ENCODE measurements at regions not wholly inside any gene's neighbourhood (a gene's known extent, or its start where the extent isn't known, plus 50 kb on each side); places are given as distances from the start of the nearest gene placed in this dataset.

DNA sequence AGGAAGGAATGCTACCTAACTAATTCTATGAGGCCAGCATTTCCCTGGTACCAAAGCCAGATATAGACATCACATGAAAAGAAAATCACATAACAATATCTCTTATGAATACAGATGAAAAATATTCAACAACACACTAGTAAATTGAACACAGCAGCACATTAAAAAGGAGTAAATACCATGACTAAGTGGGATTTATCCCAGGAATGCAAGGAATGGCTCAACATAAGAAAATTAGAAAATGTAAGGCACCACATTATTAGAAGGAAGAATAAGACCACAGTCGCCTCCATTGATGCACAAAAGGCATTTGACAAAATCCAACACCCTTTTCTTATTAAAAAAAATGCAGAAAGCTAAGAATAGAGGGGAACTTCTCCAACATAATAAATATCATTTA is 133.9 kb downstream of the TTC32 start:
- ChIA-PET CTCF (no interaction called here), POLR2A (ENCODE audit: low non-redundant PET) (no interaction called here)
- H3K9me3 ChIP-seq (ENCODE audit: low read depth, low read length, poor library complexity, severe bottlenecking): no peaks in the 10 kb centered on the region
- no peaks in the 10 kb centered on the region for H3K36me3 ChIP-seq (ENCODE audit: insufficient read depth, low read length, poor library complexity, severe bottlenecking)
- no TSS peak for BruUV-seq (replicated peaks)
- H3K27ac ChIP-seq (ENCODE audit: low read depth, low read length, poor library complexity, severe bottlenecking): no peak overlapping the region
- intact Hi-C loops (cut with micrococcal nuclease; ENCODE audit: unreplicated experiment): loop anchor here (5.0 kb wide), 1 partner anchor 94 kb away; no protein-coding TSS in a partner anchor
- no peak for TF ChIP-seq EZH2 (IDR thresholded peaks at IDR 0.05; ENCODE audit: borderline replicate concordance, low read depth, low read length, poor library complexity, severe bottlenecking)
- TF ChIP-seq CTCF (conservative IDR thresholded peaks at IDR 0.05; ENCODE audit: low read depth, low read length): no peak
- no peak for DNase-seq (ENCODE audit: low spot score)
- no peaks in the 10 kb centered on the region for H3K27me3 ChIP-seq (replicated peaks; ENCODE audit: insufficient read depth, low read depth, low read length, poor library complexity)
- no peak overlapping the region for H3K4me3 ChIP-seq (ENCODE audit: low read depth, low read length, poor library complexity, severe bottlenecking)
- no peaks in the 10 kb centered on the region for H3K4me1 ChIP-seq (ENCODE audit: insufficient read depth, low read length, poor library complexity, severe bottlenecking)

DNA sequence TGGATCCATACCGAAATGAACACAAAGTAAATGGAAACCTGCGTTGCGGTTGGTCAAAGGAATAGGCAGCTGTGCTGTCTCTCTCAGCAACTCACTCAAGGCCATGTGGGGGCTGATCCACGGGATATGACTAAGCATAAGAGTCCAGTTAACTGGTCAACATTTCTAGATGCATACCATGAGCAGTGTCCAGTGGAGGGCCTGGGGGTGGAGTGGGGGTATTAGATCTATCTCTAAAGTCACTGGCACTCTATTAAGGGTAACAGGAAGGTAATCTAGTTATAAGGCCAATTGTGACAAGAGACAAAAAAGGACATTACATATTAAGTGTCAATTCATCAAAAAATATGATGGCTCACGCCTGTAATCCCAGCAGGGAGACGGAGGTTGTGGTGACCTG is 136.8 kb downstream of the TTC32 start:
- POLR2A ChIA-PET (ENCODE audit: low non-redundant PET): no interaction called here
- no peak for TF ChIP-seq EZH2 (IDR thresholded peaks at IDR 0.05; ENCODE audit: borderline replicate concordance, low read depth, low read length, poor library complexity, severe bottlenecking)
- no peak for TF ChIP-seq CTCF (conservative IDR thresholded peaks at IDR 0.05; ENCODE audit: low read depth, low read length)
- Histone ChIP-seq H3K27me3 (replicated peaks; ENCODE audit: insufficient read depth, low read depth, low read length, poor library complexity) (no peaks in the 10 kb centered on the region), H3K4me1 (ENCODE audit: insufficient read depth, low read length, poor library complexity, severe bottlenecking) (no peaks in the 10 kb centered on the region), H3K36me3 (ENCODE audit: insufficient read depth, low read length, poor library complexity, severe bottlenecking) (no peaks in the 10 kb centered on the region), H3K9me3 (ENCODE audit: low read depth, low read length, poor library complexity, severe bottlenecking) (no peaks in the 10 kb centered on the region), H3K4me3 (ENCODE audit: low read depth, low read length, poor library complexity, severe bottlenecking) (no peak overlapping the region), H3K27ac (ENCODE audit: low read depth, low read length, poor library complexity, severe bottlenecking) (no peak overlapping the region)
- no TSS peak for BruUV-seq (replicated peaks)
- intact Hi-C loops (cut with micrococcal nuclease; ENCODE audit: unreplicated experiment): loop anchor here (5.0 kb wide), 1 partner anchor 97 kb away; no protein-coding TSS in a partner anchor
- CTCF ChIA-PET: no interaction called here
- DNase-seq (ENCODE audit: low spot score): no peak

DNA sequence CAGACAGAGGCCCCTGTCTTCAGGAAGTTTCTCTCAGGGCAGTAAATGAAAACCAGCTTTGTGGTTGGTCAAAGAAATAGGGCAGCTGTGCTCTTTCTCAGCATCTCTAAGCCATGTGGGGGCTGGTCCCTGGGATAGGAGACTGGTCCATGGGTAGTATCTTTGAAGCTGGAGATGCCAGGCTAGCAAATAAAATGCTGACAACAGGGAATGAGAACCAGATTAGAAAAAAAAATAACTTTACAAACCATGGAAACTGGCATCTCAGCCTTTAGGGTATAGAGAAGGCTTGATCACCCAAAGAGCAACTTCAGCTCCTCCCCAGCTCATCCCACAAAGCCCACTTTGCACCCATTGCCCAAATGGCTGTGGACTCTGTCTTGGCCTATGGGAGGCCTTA is 138.1 kb downstream of the TTC32 start:
- POLR2A ChIA-PET (ENCODE audit: low non-redundant PET): no interaction called here
- H3K27me3 ChIP-seq (replicated peaks; ENCODE audit: insufficient read depth, low read depth, low read length, poor library complexity): no peaks in the 10 kb centered on the region
- no peak for TF ChIP-seq EZH2 (IDR thresholded peaks at IDR 0.05; ENCODE audit: borderline replicate concordance, low read depth, low read length, poor library complexity, severe bottlenecking)
- TF ChIP-seq CTCF (conservative IDR thresholded peaks at IDR 0.05; ENCODE audit: low read depth, low read length): no peak
- no peaks in the 10 kb centered on the region for H3K9me3 ChIP-seq (ENCODE audit: low read depth, low read length, poor library complexity, severe bottlenecking)
- no peaks in the 10 kb centered on the region for H3K4me1 ChIP-seq (ENCODE audit: insufficient read depth, low read length, poor library complexity, severe bottlenecking)
- no peak overlapping the region for H3K27ac ChIP-seq (ENCODE audit: low read depth, low read length, poor library complexity, severe bottlenecking)
- CTCF ChIA-PET: no interaction called here
- intact Hi-C loops (cut with micrococcal nuclease; ENCODE audit: unreplicated experiment): no loop called here
- H3K36me3 ChIP-seq (ENCODE audit: insufficient read depth, low read length, poor library complexity, severe bottlenecking): no peaks in the 10 kb centered on the region
- BruUV-seq (replicated peaks): no TSS peak
- no peak overlapping the region for H3K4me3 ChIP-seq (ENCODE audit: low read depth, low read length, poor library complexity, severe bottlenecking)
- DNase-seq (ENCODE audit: low spot score): no peak
